K562 (cell line): ENCODE measurements at regions not wholly inside any gene's neighbourhood (a gene's known extent, or its start where the extent isn't known, plus 50 kb on each side); places are given as distances from the start of the nearest gene placed in this dataset.

ENCODE experiments used
- ATAC-seq: fragments of 200-7000 bp; cut with Tn5 transposase; 3 replicates; pipeline ENCODE4 v1.9.1; 2020; ENCODE audit warnings: moderate library complexity
- BruUV-seq: library from RNA; stranded (reverse); fragments of 400-500 nt; replicated peaks from 2 replicates; lab custom pipeline; 2021; lab: Mats Ljungman, UMichigan
- CTCF ChIA-PET: fragments of 300-600 bp; formaldehyde crosslinking; extraction: SDS; loops from one replicate; lab custom pipeline; 2021; ENCODE audit warnings: low intra/inter-chr PET ratio; lab: Yijun Ruan, JAX
- POLR2A ChIA-PET: fragments of 300-600, 350-650 bp; sonication (Branson Sonifier 250); formaldehyde crosslinking; extraction: SDS; loops from one replicate; lab custom pipeline; 2021; ENCODE audit warnings: antibody characterized with exemption, inconsistent platforms; lab: Yijun Ruan, JAX
- DNase-seq, 4 experiments: peaks; one replicate each; pipeline versions ENCODE4 v3.0.0 to v3.0.0-alpha.2; 2011 to 2018; ENCODE audit warnings: low spot score in 3 of 4, mixed read lengths in 3 of 4; ENCODE audit errors: extremely low read depth in 1 of 4
- FAIRE-seq: peaks from 2 replicates; lab custom pipeline; 2011; peaks lifted over from hg19 to GRCh38; lab: Jason Lieb, UNC
- H2AFZ ChIP-seq: 2 replicates; pipeline ENCODE4 v1.6.0; 2011; ENCODE audit warnings: low read depth, low read length, control low read depth, inconsistent platforms
- H3K27ac ChIP-seq: fragments of 200-600 bp; 3 replicates; pipeline ENCODE4 v1.8.0; 2011; ENCODE audit warnings: low read depth, mild to moderate bottlenecking, control low read depth, inconsistent platforms, low read length, moderate library complexity, mixed read lengths; ENCODE audit errors: extremely low read depth
- H3K27me3 ChIP-seq, 2 experiments: fragments of 300-600 bp in 1 of 2; 2 replicates in 1 of 2; 3 replicates in 1 of 2; pipeline versions ENCODE4 v1.6.0 to v1.8.0; 2011; ENCODE audit warnings: inconsistent platforms in 2 of 2, low read length in 2 of 2, mild to moderate bottlenecking in 1 of 2, mixed read lengths in 1 of 2, moderate library complexity in 1 of 2; ENCODE audit not compliant: control insufficient read depth in 2 of 2, insufficient read depth in 2 of 2
- H3K36me3 ChIP-seq: fragments of 300-600 bp; 3 replicates; pipeline ENCODE4 v1.8.0; 2011; ENCODE audit warnings: mild to moderate bottlenecking, low read length, inconsistent platforms; ENCODE audit not compliant: control insufficient read depth, insufficient read depth
- H3K4me1 ChIP-seq, 2 experiments: fragments of 200-600 bp in 1 of 2; replicated peaks in 1 of 2; 2 replicates in 1 of 2; 3 replicates in 1 of 2; pipeline versions ENCODE4 v1.5.1 to v1.8.0; 2011; ENCODE audit warnings: inconsistent platforms in 2 of 2, low read length in 2 of 2, mild to moderate bottlenecking in 1 of 2, mixed read lengths in 1 of 2, moderate library complexity in 1 of 2; ENCODE audit not compliant: control insufficient read depth in 2 of 2, insufficient read depth in 2 of 2
- H3K4me2 ChIP-seq: 2 replicates; pipeline ENCODE4 v1.6.1; 2011; ENCODE audit warnings: low read length, control low read depth, inconsistent platforms, mixed read lengths; ENCODE audit not compliant: insufficient read depth
- H3K4me3 ChIP-seq: fragments of 200-600 bp; sonication (generic), shearing (Covaris generic); 2 replicates; pipeline ENCODE4 v1.5.1; 2016; ENCODE audit warnings: control low read depth, inconsistent platforms
- H3K79me2 ChIP-seq: fragments of 200-600 bp; 3 replicates; pipeline ENCODE4 v1.8.0; 2011; ENCODE audit warnings: low read length, inconsistent platforms; ENCODE audit not compliant: control insufficient read depth, insufficient read depth
- H3K9ac ChIP-seq, 2 experiments: 2 replicates each; pipeline versions ENCODE4 v1.6.0 to v1.6.1; 2011; ENCODE audit warnings: low read depth in 2 of 2, low read length in 2 of 2, control low read depth in 1 of 2, inconsistent platforms in 1 of 2, mild to moderate bottlenecking in 1 of 2, mixed read lengths in 1 of 2; ENCODE audit not compliant: insufficient read depth in 1 of 2
- H3K9me1 ChIP-seq: one replicate; pipeline ENCODE4 v1.6.0; 2011; ENCODE audit warnings: inconsistent platforms, mild to moderate bottlenecking, low read length, moderate library complexity; ENCODE audit not compliant: control insufficient read depth, insufficient read depth
- H3K9me3 ChIP-seq: replicated peaks from 2 replicates; pipeline ENCODE4 v1.5.1; 2011; ENCODE audit warnings: low read depth, low read length, inconsistent platforms; ENCODE audit not compliant: control insufficient read depth, insufficient read depth
- H4K20me1 ChIP-seq: replicated peaks from 2 replicates; pipeline ENCODE4 v1.6.1; 2011; ENCODE audit warnings: low read length, inconsistent platforms, mixed read lengths; ENCODE audit not compliant: control insufficient read depth, insufficient read depth
- CHD4 ChIP-seq: fragments of 200-600 bp; sonication (generic); IDR thresholded peaks from 3 replicates; pipeline ENCODE4 v1.6.1; 2012; ENCODE audit warnings: low read depth, mild to moderate bottlenecking, mixed read lengths, low read length, inconsistent platforms; ENCODE audit not compliant: insufficient read depth, insufficient replicate concordance, poor library complexity, severe bottlenecking
- HNRNPUL1 ChIP-seq: fragments of 200-400 bp; formaldehyde crosslinking; IDR thresholded peaks from 2 replicates; pipeline ENCODE4 v1.6.1; 2017; ENCODE audit warnings: low read length
- ZNF347 ChIP-seq: fragments of 450-650 bp; formaldehyde crosslinking; IDR thresholded peaks from 2 replicates; pipeline ENCODE4 v1.4.0; 2020; ENCODE audit warnings: low read depth, mild to moderate bottlenecking, moderate library complexity
- ZNF511 ChIP-seq: sonication (generic); formaldehyde crosslinking; IDR thresholded peaks from 2 replicates; pipeline ENCODE4 v1.8.0; 2022; ENCODE audit warnings: mild to moderate bottlenecking, missing genetic modification reagents
- WGBS: fragments of 100-300 bp; shearing (Covaris generic); methylation state at CpG from one replicate; pipeline ENCODE4 v1.1.6; 2016; ENCODE audit warnings: low coverage, mixed read lengths; ENCODE audit not compliant: insufficient coverage; ENCODE audit errors: missing lambda C conversion rate; 5-methylcytosine and 5-hydroxymethylcytosine counted together
- in situ Hi-C: fragments of 300-500 bp; cut with MboI; formaldehyde crosslinking; loops from 4 replicates; pipeline ENCODE4 v1.15.0; 2018; ENCODE audit warnings: inconsistent platforms, mixed read lengths
- intact Hi-C: fragments of 100-400 bp; cut with micrococcal nuclease; formaldehyde crosslinking; loops from 2 replicates; pipeline ENCODE4 v1.14.2; 2022
- TF ChIP-seq, protein P1 (sequence below): fragments of 450-650 bp; IDR thresholded peaks from 2 replicates; pipeline ENCODE4 v1.6.1; 2016; ENCODE audit warnings: borderline replicate concordance
- TF ChIP-seq, protein P2 (sequence below): fragments of 200-400 bp; formaldehyde crosslinking; IDR thresholded peaks from 2 replicates; pipeline ENCODE4 v1.6.1; 2017; ENCODE audit warnings: mild to moderate bottlenecking, low read depth, low read length, moderate library complexity

DNA sequence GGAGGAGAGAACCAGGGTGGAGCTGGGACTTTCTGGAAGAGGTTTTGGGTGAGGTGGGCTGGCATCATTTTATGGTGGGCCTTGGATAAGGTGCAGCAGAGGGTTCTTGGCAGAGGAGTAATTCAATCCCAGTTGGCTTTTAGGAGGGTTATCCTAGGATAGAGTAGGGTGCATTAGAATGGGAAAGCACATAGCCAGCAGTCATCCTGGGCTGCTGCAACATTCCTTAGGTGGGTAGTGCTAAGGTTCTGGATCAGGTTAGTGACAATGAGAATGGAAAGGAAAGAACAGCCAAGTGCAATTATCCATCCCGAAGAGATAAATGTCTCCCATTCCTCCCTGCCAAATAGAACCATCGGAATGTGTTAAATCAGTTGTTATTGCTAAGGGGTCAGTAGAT lies 157.3 kb upstream of the SPRED2 start:
- Histone ChIP-seq H3K36me3 (no peaks in the 10 kb centered on the region), H3K9ac (no peak overlapping the region), H3K9me3 (no peaks in the 10 kb centered on the region), H3K4me2 (no peak overlapping the region), H3K9me1 (no peaks in the 10 kb centered on the region), H3K27me3 (peaks cover 4 to 6% of the 10 kb centered on the region in 2 experiments; a peak in 4 of 5 replicates), H3K27ac (no peak overlapping the region), H3K4me3 (no peak overlapping the region), H4K20me1 (no peaks in the 10 kb centered on the region), H2AFZ (no peak overlapping the region), H3K4me1 (no peaks in the 10 kb centered on the region), H3K79me2 (no peaks in the 10 kb centered on the region)
- FAIRE-seq (no peak), ATAC-seq (no peak), DNase-seq (no peak)
- no TSS peak for BruUV-seq
- WGBS = 0% methylated on average over 2 of the region's 2 CpGs
- POLR2A ChIA-PET = interaction anchor here (0.5 kb wide), 1 partner anchor 684 kb away, joined by 3 read pairs; no protein-coding TSS in a partner anchor
- in situ Hi-C loops = no loop called here
- intact Hi-C loops = no loop called here
- CTCF ChIA-PET = no interaction called here
- TF ChIP-seq CHD4 (no peak), ZNF347 (CRISPR knock-in tag) (no peak), ZNF511 (no peak), HNRNPUL1 (no peak)
- TF ChIP-seq, protein P1, sequence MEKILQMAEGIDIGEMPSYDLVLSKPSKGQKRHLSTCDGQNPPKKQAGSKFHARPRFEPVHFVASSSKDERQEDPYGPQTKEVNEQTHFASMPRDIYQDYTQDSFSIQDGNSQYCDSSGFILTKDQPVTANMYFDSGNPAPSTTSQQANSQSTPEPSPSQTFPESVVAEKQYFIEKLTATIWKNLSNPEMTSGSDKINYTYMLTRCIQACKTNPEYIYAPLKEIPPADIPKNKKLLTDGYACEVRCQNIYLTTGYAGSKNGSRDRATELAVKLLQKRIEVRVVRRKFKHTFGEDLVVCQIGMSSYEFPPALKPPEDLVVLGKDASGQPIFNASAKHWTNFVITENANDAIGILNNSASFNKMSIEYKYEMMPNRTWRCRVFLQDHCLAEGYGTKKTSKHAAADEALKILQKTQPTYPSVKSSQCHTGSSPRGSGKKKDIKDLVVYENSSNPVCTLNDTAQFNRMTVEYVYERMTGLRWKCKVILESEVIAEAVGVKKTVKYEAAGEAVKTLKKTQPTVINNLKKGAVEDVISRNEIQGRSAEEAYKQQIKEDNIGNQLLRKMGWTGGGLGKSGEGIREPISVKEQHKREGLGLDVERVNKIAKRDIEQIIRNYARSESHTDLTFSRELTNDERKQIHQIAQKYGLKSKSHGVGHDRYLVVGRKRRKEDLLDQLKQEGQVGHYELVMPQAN = no peak
- TF ChIP-seq, protein P2, sequence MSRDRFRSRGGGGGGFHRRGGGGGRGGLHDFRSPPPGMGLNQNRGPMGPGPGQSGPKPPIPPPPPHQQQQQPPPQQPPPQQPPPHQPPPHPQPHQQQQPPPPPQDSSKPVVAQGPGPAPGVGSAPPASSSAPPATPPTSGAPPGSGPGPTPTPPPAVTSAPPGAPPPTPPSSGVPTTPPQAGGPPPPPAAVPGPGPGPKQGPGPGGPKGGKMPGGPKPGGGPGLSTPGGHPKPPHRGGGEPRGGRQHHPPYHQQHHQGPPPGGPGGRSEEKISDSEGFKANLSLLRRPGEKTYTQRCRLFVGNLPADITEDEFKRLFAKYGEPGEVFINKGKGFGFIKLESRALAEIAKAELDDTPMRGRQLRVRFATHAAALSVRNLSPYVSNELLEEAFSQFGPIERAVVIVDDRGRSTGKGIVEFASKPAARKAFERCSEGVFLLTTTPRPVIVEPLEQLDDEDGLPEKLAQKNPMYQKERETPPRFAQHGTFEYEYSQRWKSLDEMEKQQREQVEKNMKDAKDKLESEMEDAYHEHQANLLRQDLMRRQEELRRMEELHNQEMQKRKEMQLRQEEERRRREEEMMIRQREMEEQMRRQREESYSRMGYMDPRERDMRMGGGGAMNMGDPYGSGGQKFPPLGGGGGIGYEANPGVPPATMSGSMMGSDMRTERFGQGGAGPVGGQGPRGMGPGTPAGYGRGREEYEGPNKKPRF = no peak
